Spleen (tissue), 11 donors: ENCODE measurements at regions not wholly inside any gene's neighbourhood (a gene's known extent, or its start where the extent isn't known, plus 50 kb on each side); places are given as distances from the start of the nearest gene placed in this dataset.

ENCODE experiments used
- DNase-seq: peaks from one replicate; pipeline ENCODE4 v3.0.0-alpha.2; 2020
- H3K27ac ChIP-seq, 8 donors: fragments of 200-600 bp; sonication (generic) in 7 of 8; 1 replicate in 4 of 8; 2 replicates in 4 of 8; pipeline versions ENCODE4 v1.5.0 to v1.8.0; 2016 to 2021; ENCODE audit warnings: inconsistent platforms in 4 of 8, mild to moderate bottlenecking in 4 of 8, moderate library complexity in 1 of 8
- H3K27me3 ChIP-seq, 7 donors: fragments of 200-600 bp; sonication (generic) in 6 of 7; replicated peaks in 1 of 7; 1 replicate in 4 of 7; 2 replicates in 3 of 7; pipeline versions ENCODE4 v1.5.0 to v1.8.0; 2016 to 2021; ENCODE audit warnings: inconsistent platforms in 3 of 7, mild to moderate bottlenecking in 1 of 7
- H3K36me3 ChIP-seq, 6 donors: fragments of 200-600 bp; sonication (generic) in 5 of 6; 1 replicate in 4 of 6; 2 replicates in 2 of 6; pipeline versions ENCODE4 v1.5.0 to v1.8.0; 2016 to 2021; ENCODE audit warnings: inconsistent platforms in 2 of 6
- H3K4me1 ChIP-seq, 6 donors: fragments of 200-600 bp; sonication (generic) in 5 of 6; 1 replicate in 3 of 6; 2 replicates in 3 of 6; pipeline versions ENCODE4 v1.5.0 to v1.8.0; 2016 to 2021; ENCODE audit warnings: inconsistent platforms in 3 of 6
- H3K4me3 ChIP-seq, 8 donors: fragments of 200-600 bp; sonication (generic) in 7 of 8; 1 replicate in 4 of 8; 2 replicates in 4 of 8; pipeline versions ENCODE4 v1.5.0 to v1.8.0; 2016 to 2021; ENCODE audit warnings: inconsistent platforms in 4 of 8, mild to moderate bottlenecking in 4 of 8, moderate library complexity in 2 of 8
- H3K9me3 ChIP-seq, 8 donors: fragments of 200-600 bp; sonication (generic) in 7 of 8; 1 replicate in 4 of 8; 2 replicates in 4 of 8; pipeline versions ENCODE4 v1.5.0 to v1.8.0; 2016 to 2021; ENCODE audit warnings: inconsistent platforms in 4 of 8
- CTCF ChIP-seq, 11 experiments: fragments of 200-600 bp in 7 of 11; fragments of 450-650 bp in 4 of 11; sonication (generic) in 4 of 11; IDR thresholded peaks in 8 of 11; conservative IDR thresholded peaks in 3 of 11; 1 replicate in 7 of 11; 2 replicates in 4 of 11; pipeline versions ENCODE4 v1.4.0 to v1.8.0; 2016 to 2021; ENCODE audit warnings: antibody characterized with exemption in 11 of 11, inconsistent platforms in 4 of 11, mild to moderate bottlenecking in 1 of 11
- POLR2A ChIP-seq, 3 donors: fragments of 450-650 bp; IDR thresholded peaks; one replicate each; pipeline ENCODE4 v1.5.1; 2017; ENCODE audit warnings: antibody characterized with exemption in 3 of 3, mild to moderate bottlenecking in 1 of 3
- POLR2AphosphoS5 ChIP-seq, 3 donors: sonication (generic); formaldehyde crosslinking; IDR thresholded peaks; one replicate each; pipeline ENCODE4 v1.5.1; 2017; ENCODE audit warnings: antibody characterized with exemption in 3 of 3
- WGBS, 5 donors: extraction: QIAGEN DNeasy Blood & Tissue Kit in 3 of 5; methylation state at CpG; one replicate each; pipeline versions ENCODE4 v1.1.5 to v1.1.7; 2013 to 2018; 5-methylcytosine and 5-hydroxymethylcytosine counted together
- intact Hi-C: fragments of 100-400 bp; cut with DNase I; formaldehyde crosslinking; loops from one replicate; pipeline ENCODE4 v1.15.0; 2023; ENCODE audit warnings: low total_unique reads
- donor health status: healthy with polysubstance abuse.
- donor health status: DM: no; HTN: no; CAD: no; lungs with moderate emphysema.
- donor health status: DM: no; HTN: no; CAD: no.
- donor health status: Bipolar disorder and iron deficiency.
- donor health status: healthy.
- donor health status: DM: no; HTN: no; CAD: no.
- donor health status: DM: yes; HTN: yes; CAD: no.

DNA sequence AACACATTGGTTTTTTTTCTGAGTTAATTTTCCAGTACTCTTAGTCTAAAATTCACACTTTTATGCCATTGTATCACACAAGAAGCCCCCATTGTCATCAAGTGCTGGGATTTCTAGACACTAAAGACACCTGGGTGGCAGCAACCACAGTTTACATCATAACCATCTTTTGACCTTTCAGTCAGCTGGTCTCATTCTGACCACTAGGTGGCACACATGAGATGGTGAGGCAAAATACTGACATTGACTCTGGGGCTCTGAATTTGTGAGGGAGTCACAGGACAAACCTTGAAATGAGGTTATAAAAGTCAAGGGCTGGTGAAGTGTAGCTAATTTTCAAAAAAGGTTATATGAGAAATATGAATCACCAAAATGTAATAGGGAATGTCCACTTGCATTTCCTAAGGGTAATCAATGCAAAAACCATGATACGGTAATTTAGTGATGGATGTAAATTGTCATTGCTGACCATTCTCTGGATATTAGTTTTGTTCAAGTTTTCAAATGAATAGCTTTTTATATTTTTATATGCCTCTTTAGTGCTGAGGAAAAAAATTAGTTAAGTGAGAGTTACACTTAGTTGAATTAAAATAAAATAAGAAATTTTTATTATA lies 229.4 kb downstream of the DMAC1 start:
- no peak for DNase-seq
- 92 to 98% (median 94%) methylated on average over 1 of the region's 1 CpG for WGBS, 5 donors
- intact Hi-C loops, result no loop called here
- Histone ChIP-seq H3K4me1 (no peaks in the 10 kb centered on the region), H3K27ac (no peak overlapping the region), H3K36me3 (no peaks in the 10 kb centered on the region), H3K9me3 (no peaks in the 10 kb centered on the region), H3K27me3 (no peaks in the 10 kb centered on the region), H3K4me3 (no peak overlapping the region)
- peak; percentile 56 to 80 (median 73) for TF ChIP-seq CTCF (IDR thresholded peaks at IDR 0.05 in 8 of 11, conservative IDR thresholded peaks at IDR 0.05 in 3 of 11)
- TF ChIP-seq POLR2AphosphoS5 (IDR thresholded peaks at IDR 0.05), result no peak

DNA sequence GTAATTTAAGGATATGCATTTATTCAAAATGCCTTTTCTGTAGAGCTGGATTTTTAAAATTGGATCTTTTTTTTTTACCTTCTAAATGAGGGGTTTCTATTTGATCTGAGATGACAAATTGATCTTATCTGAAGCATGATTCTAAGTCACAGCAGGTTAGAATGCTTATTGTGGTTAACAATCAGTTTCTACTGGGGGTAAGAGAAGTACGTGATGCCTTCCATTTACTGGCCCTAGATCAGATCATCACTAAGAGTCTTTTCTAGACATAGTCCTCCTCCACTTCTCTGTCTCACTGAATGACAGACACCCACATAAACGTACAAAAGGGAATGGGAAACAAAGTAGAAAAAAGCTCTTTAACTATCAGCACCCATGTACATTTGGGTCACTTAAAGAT lies 231.9 kb downstream of the DMAC1 start:
- DNase-seq, result no peak
- H3K4me1 ChIP-seq, result no peaks in the 10 kb centered on the region
- no peak overlapping the region for H3K27ac ChIP-seq
- H3K4me3 ChIP-seq, result no peak overlapping the region
- H3K27me3 ChIP-seq, result no peaks in the 10 kb centered on the region
- H3K9me3 ChIP-seq, result no peaks in the 10 kb centered on the region
- 65 to 84% (median 73%) methylated on average over 2 of the region's 2 CpGs for WGBS, 5 donors
- intact Hi-C loops, result loop anchor here (10.0 kb wide), 1 partner anchor 1327 kb away; no protein-coding TSS in a partner anchor
- no peaks in the 10 kb centered on the region for H3K36me3 ChIP-seq
- TF ChIP-seq POLR2A (IDR thresholded peaks at IDR 0.05) (no peak), POLR2AphosphoS5 (IDR thresholded peaks at IDR 0.05) (no peak), CTCF (IDR thresholded peaks at IDR 0.05 in 8 of 11, conservative IDR thresholded peaks at IDR 0.05 in 3 of 11) (no peak)

- no peaks in the 10 kb centered on the region for H3K4me1 ChIP-seq
- intact Hi-C loops, result loop anchor here (10.0 kb wide), 1 partner anchor 1333 kb away; no protein-coding TSS in a partner anchor
- no peak for TF ChIP-seq POLR2A (IDR thresholded peaks at IDR 0.05)
- no peak for TF ChIP-seq POLR2AphosphoS5 (IDR thresholded peaks at IDR 0.05)
- no peak for TF ChIP-seq CTCF (IDR thresholded peaks at IDR 0.05 in 8 of 11, conservative IDR thresholded peaks at IDR 0.05 in 3 of 11)
- H3K9me3 ChIP-seq, result no peaks in the 10 kb centered on the region
- H3K27ac ChIP-seq, result no peak overlapping the region
- no peak overlapping the region for H3K4me3 ChIP-seq
- no peaks in the 10 kb centered on the region for H3K36me3 ChIP-seq
- WGBS, 5 donors, result 80 to 91% (median 85%) methylated on average over 6 of the region's 6 CpGs
- no peak for DNase-seq
- no peaks in the 10 kb centered on the region for H3K27me3 ChIP-seq
Observed at GRCh38 chr9:7561527-7562080, 238.0 kb downstream of the DMAC1 start.

GRCh38 chr9:7560669-7561305 lies 238.8 kb downstream of the DMAC1 start:
- DNase-seq, result no peak
- H3K27me3 ChIP-seq, result no peaks in the 10 kb centered on the region
- WGBS, 5 donors, result 50 to 71% (median 57%) methylated on average over 5 of the region's 5 CpGs
- H3K4me1 ChIP-seq, result no peaks in the 10 kb centered on the region
- no peaks in the 10 kb centered on the region for H3K36me3 ChIP-seq
- intact Hi-C loops, result loop anchor here (10.0 kb wide), 1 partner anchor 1334 kb away; no protein-coding TSS in a partner anchor
- H3K4me3 ChIP-seq, result no peak overlapping the region
- no peak overlapping the region for H3K27ac ChIP-seq
- no peak for TF ChIP-seq POLR2AphosphoS5 (IDR thresholded peaks at IDR 0.05)
- TF ChIP-seq POLR2A (IDR thresholded peaks at IDR 0.05), result no peak
- TF ChIP-seq CTCF (IDR thresholded peaks at IDR 0.05 in 8 of 11, conservative IDR thresholded peaks at IDR 0.05 in 3 of 11), result no peak
- no peaks in the 10 kb centered on the region for H3K9me3 ChIP-seq
